ENCODE measurements at regions not wholly inside any gene's neighbourhood (a gene's known extent, or its start where the extent isn't known, plus 50 kb on each side); places are given as distances from the start of the nearest gene placed in this dataset.

DNA sequence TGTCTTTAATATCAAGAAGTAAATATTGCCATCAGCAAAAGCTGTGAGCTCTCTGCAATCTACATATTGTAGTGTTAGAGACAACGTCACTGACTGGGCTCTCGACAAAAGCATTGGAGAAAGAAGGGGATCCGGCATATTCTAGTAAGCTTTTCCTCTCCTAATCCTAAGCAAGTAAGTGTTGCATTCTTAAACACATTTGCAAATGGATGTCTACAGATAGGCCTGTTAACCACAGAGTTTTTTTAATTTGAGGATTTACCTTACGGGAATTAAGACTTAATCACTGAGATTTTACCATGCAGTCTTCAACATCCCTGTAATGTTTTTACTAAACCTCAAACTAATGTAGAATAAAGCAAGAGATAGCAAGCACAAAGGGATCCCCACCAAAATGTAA is 426.5 kb upstream of the CAMK1G start:
- WGBS, 3 donors: 91 to 93% (median 91%) methylated on average over 4 of the region's 4 CpGs
- DNase-seq: no peak

DNA sequence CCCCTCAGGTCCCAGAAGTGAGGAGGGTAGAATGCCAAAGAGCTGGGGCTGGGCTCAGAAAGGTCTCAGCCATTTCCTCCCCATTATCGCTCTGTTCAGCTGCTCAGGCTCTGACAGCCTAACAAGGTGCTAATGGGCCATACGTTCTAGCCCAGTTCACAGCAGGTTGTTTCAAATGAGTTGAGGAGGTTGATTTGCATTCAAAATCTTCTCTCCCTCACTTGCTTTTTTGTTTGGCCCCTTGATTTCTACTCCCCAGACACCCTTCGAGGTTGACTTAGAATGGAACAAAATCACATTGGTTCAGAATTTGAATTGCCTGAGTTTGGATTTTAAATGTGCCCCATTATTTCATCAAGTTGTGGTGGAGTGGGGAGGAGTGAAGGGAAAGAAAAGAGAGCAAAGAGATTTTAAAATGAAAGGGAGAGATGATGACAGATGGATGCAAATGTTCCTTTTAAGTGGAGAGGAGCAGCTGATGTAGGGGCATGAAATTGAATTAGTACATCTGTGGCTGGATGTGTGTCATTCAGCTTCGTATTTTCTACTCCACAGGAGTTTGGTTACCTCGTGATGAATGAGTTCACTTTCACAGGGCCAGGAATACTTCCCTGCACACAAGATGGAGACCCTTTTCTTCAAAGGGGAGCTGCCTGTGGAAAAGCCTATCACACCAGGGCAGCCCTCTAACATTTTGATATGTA is 425.8 kb upstream of the CAMK1G start:
- no peak overlapping the region for H3K27ac ChIP-seq
- no peaks in the 10 kb centered on the region for H3K36me3 ChIP-seq
- no peaks in the 10 kb centered on the region for H3K27me3 ChIP-seq
- no peaks in the 10 kb centered on the region for H3K4me1 ChIP-seq (ENCODE audit: insufficient read depth)
- no peak for DNase-seq
- intact Hi-C loops (cut with DNase I): no loop called here
- TF ChIP-seq EP300 (IDR thresholded peaks at IDR 0.05): no peak
- H3K4me3 ChIP-seq: no peak overlapping the region
- 61 to 69% (median 66%) methylated on average over 5 of the region's 5 CpGs for WGBS, 3 donors
- H3K9me3 ChIP-seq: no peaks in the 10 kb centered on the region

More for the DNA sequence above, 426.5 kb upstream of the CAMK1G start:
- Histone ChIP-seq H3K27me3 (no peaks in the 10 kb centered on the region), H3K4me1 (ENCODE audit: insufficient read depth) (no peaks in the 10 kb centered on the region), H3K9me3 (no peaks in the 10 kb centered on the region), H3K36me3 (no peaks in the 10 kb centered on the region), H3K27ac (no peak overlapping the region), H3K4me3 (no peak overlapping the region)
- TF ChIP-seq, protein P1, sequence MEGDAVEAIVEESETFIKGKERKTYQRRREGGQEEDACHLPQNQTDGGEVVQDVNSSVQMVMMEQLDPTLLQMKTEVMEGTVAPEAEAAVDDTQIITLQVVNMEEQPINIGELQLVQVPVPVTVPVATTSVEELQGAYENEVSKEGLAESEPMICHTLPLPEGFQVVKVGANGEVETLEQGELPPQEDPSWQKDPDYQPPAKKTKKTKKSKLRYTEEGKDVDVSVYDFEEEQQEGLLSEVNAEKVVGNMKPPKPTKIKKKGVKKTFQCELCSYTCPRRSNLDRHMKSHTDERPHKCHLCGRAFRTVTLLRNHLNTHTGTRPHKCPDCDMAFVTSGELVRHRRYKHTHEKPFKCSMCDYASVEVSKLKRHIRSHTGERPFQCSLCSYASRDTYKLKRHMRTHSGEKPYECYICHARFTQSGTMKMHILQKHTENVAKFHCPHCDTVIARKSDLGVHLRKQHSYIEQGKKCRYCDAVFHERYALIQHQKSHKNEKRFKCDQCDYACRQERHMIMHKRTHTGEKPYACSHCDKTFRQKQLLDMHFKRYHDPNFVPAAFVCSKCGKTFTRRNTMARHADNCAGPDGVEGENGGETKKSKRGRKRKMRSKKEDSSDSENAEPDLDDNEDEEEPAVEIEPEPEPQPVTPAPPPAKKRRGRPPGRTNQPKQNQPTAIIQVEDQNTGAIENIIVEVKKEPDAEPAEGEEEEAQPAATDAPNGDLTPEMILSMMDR (IDR thresholded peaks at IDR 0.05): no peak
- no peak for TF ChIP-seq EP300 (IDR thresholded peaks at IDR 0.05)
- TF ChIP-seq POLR2A (IDR thresholded peaks at IDR 0.05): no peak
- intact Hi-C loops (cut with DNase I): no loop called here

DNA sequence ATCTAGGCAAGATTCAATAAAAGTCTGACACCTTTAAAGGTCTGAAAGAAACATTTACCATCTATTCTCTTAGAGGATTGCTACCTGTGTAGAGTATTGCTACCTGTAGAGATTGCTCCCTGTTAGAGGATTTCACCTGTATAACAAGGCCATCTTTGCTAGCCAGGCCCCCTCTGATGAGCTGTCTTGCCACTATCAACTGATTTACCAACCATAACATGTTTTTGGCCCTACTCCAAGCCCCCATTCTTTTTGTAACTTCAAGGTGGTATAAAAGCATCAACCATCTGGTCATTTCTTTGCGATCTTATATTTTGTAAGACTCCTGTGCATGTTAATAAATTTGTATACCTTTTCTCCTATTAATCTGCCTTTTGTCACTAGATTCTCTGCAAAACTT is 424.7 kb upstream of the CAMK1G start:
- intact Hi-C loops (cut with DNase I): no loop called here
- Histone ChIP-seq H3K27ac (no peak overlapping the region), H3K4me3 (no peak overlapping the region), H3K27me3 (no peaks in the 10 kb centered on the region), H3K36me3 (no peaks in the 10 kb centered on the region), H3K9me3 (no peaks in the 10 kb centered on the region), H3K4me1 (ENCODE audit: insufficient read depth) (no peaks in the 10 kb centered on the region)
- TF ChIP-seq, protein P1 (IDR thresholded peaks at IDR 0.05): no peak
- no peak for TF ChIP-seq EP300 (IDR thresholded peaks at IDR 0.05)
- WGBS, 3 donors: 80 to 93% (median 88%) methylated on average over 1 of the region's 1 CpG
- DNase-seq: no peak

DNA sequence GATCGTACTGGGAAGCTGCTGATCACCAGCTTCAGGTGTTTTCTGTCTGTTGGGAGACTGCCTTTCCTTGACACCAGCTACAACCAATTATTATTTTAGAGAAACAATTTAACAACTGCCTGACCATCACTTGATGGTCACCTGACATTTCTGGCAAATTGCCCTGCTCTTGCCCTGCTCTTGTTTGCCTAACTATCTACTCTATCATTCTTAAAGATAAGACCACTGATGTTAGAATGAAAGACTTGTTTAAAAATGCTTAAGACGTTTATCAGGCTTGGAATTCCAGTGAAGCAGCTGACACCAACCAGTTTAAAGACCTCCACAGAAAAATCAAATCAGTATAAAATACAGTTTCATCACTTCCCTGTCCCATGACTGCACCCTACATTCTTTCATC is 423.3 kb upstream of the CAMK1G start:
- no peak overlapping the region for H3K4me3 ChIP-seq
- no peaks in the 10 kb centered on the region for H3K9me3 ChIP-seq
- H3K4me1 ChIP-seq (ENCODE audit: insufficient read depth): no peaks in the 10 kb centered on the region
- WGBS, 3 donors: 29 to 35% (median 32%) methylated on average over 2 of the region's 2 CpGs
- no peak overlapping the region for H3K27ac ChIP-seq
- TF ChIP-seq EP300 (IDR thresholded peaks at IDR 0.05) (no peak), POLR2A (IDR thresholded peaks at IDR 0.05) (no peak)
- TF ChIP-seq, protein P1 (IDR thresholded peaks at IDR 0.05): no peak
- H3K27me3 ChIP-seq: no peaks in the 10 kb centered on the region
- intact Hi-C loops (cut with DNase I): no loop called here
- no peaks in the 10 kb centered on the region for H3K36me3 ChIP-seq
- DNase-seq: no peak

DNA sequence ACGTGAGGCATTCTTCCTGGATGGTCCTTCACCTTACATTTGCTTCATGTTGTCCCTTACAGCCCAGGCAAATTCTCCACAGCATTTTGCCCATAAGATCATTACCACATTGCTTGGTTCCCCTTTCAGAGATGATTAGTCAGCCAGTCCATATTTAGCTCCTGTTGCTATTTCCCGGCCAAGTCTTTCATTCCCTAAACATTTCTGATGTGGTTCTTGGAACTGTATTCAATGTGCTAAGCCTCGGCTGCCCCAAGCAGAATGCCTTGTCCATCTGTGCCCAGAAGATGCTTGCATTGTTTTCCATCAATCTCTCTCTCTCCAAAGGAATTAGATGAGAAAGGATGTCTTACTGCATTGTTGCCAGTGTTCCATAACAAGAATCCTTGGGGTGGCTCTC is 420.9 kb upstream of the CAMK1G start:
- WGBS, 3 donors: 74 to 78% (median 75%) methylated on average over 3 of the region's 3 CpGs
- intact Hi-C loops (cut with DNase I): no loop called here
- DNase-seq: no peak
- H3K4me1 ChIP-seq (ENCODE audit: insufficient read depth): no peaks in the 10 kb centered on the region
- H3K9me3 ChIP-seq: no peaks in the 10 kb centered on the region
- H3K4me3 ChIP-seq: no peak overlapping the region
- H3K36me3 ChIP-seq: no peaks in the 10 kb centered on the region
- no peak overlapping the region for H3K27ac ChIP-seq
- no peaks in the 10 kb centered on the region for H3K27me3 ChIP-seq
- TF ChIP-seq POLR2A (IDR thresholded peaks at IDR 0.05): no peak
- TF ChIP-seq, protein P1 (IDR thresholded peaks at IDR 0.05): no peak
- TF ChIP-seq EP300 (IDR thresholded peaks at IDR 0.05): no peak
